ENCODE measurements at regions not wholly inside any gene's neighbourhood (a gene's known extent, or its start where the extent isn't known, plus 50 kb on each side); places are given as distances from the start of the nearest gene placed in this dataset.
A peak's percentile ranks its signal among the peaks of the same experiment; 100 is the strongest.

DNA sequence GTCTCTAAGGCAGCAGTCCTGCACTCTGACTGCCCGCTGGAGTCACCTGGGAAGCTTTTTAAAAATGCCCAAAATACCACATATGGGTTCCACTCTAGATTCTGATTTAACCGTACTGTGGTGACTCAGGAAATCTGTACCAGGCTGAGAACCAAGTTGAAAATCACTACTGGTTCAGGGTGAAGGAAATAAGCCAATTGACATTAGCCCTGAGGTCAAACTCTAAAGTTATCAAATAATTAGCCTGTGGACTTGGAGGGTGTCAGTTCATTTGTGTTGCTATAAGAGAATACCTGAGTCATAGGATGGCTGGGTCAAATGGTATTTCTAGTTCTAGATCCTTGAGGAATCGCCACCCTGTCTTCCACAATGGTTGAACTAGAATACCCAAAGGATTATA is 321.7 kb upstream of the ROPN1 start:
- Histone ChIP-seq H3K27ac (ENCODE audit: low read depth, low read length) (no peak overlapping the region), H3K36me3 (ENCODE audit: control insufficient read depth, insufficient read depth, low read length) (no peaks in the 10 kb centered on the region), H3K27me3 (ENCODE audit: control insufficient read depth, insufficient read depth, low read length) (no peaks in the 10 kb centered on the region), H3K4me1 (ENCODE audit: control insufficient read depth, insufficient read depth, low read length) (no peaks in the 10 kb centered on the region), H3K9me3 (ENCODE audit: control insufficient read depth, insufficient read depth, low read length) (no peaks in the 10 kb centered on the region), H3K4me3 (ENCODE audit: low read depth, low read length) (no peak overlapping the region)
- no peak for DNase-seq (ENCODE audit: low read depth in 4 of 6, low spot score in 6 of 6)
- WGBS (ENCODE audit: insufficient coverage): 97% methylated on average over 3 of the region's 3 CpGs

GRCh38 chr3:124315215-124316033 is 323.5 kb upstream of the ROPN1 start:
- no peaks in the 10 kb centered on the region for H3K9me3 ChIP-seq (ENCODE audit: control insufficient read depth, insufficient read depth, low read length)
- H3K36me3 ChIP-seq (ENCODE audit: control insufficient read depth, insufficient read depth, low read length): no peaks in the 10 kb centered on the region
- no peaks in the 10 kb centered on the region for H3K27me3 ChIP-seq (ENCODE audit: control insufficient read depth, insufficient read depth, low read length)
- no peak for DNase-seq (ENCODE audit: low read depth in 4 of 6, low spot score in 6 of 6)
- H3K4me1 ChIP-seq (ENCODE audit: control insufficient read depth, insufficient read depth, low read length): no peaks in the 10 kb centered on the region
- 74% methylated on average over 8 of the region's 9 CpGs for WGBS (ENCODE audit: insufficient coverage)
- H3K4me3 ChIP-seq (ENCODE audit: low read depth, low read length): no peak overlapping the region
- no peak overlapping the region for H3K27ac ChIP-seq (ENCODE audit: low read depth, low read length)

- H3K9me3 ChIP-seq (ENCODE audit: control insufficient read depth, insufficient read depth, low read length): no peaks in the 10 kb centered on the region
- no peak for DNase-seq (ENCODE audit: low read depth in 4 of 6, low spot score in 6 of 6)
- no peaks in the 10 kb centered on the region for H3K36me3 ChIP-seq (ENCODE audit: control insufficient read depth, insufficient read depth, low read length)
- no peak overlapping the region for H3K4me3 ChIP-seq (ENCODE audit: low read depth, low read length)
- H3K27me3 ChIP-seq (ENCODE audit: control insufficient read depth, insufficient read depth, low read length): no peaks in the 10 kb centered on the region
- H3K4me1 ChIP-seq (ENCODE audit: control insufficient read depth, insufficient read depth, low read length): no peaks in the 10 kb centered on the region
- no peak overlapping the region for H3K27ac ChIP-seq (ENCODE audit: low read depth, low read length)
- 100% methylated on average over 5 of the region's 5 CpGs for WGBS (ENCODE audit: insufficient coverage)
Measured at GRCh38 chr3:124316034-124316287, 324.0 kb upstream of the ROPN1 start.

DNA sequence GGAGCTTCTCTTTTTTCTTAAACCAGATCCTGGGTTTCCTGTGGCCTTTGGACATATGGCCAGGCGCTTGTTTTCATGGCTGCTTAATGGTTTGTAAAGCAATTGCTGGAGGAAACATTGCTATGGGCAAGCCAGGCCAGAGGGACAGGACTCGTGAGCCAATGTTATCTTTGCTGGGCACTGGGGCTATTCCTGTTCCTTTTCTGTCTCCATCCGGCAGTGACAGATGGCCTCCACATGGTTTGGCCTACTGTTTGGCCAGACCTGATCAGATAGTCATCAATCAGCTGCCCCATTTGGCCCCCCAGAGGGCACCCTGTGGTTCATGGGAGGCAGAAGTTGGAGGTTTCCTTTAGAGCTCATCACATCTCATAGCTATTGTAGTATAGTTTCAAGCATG is 326.1 kb upstream of the ROPN1 start:
- Histone ChIP-seq H3K36me3 (ENCODE audit: control insufficient read depth, insufficient read depth, low read length) (no peaks in the 10 kb centered on the region), H3K27ac (ENCODE audit: low read depth, low read length) (no peak overlapping the region), H3K9me3 (ENCODE audit: control insufficient read depth, insufficient read depth, low read length) (no peaks in the 10 kb centered on the region), H3K27me3 (ENCODE audit: control insufficient read depth, insufficient read depth, low read length) (no peaks in the 10 kb centered on the region), H3K4me1 (ENCODE audit: control insufficient read depth, insufficient read depth, low read length) (peaks cover under 1% of the 10 kb centered on the region), H3K4me3 (ENCODE audit: low read depth, low read length) (no peak overlapping the region)
- 48% methylated on average over 3 of the region's 3 CpGs for WGBS (ENCODE audit: insufficient coverage)
- DNase-seq (ENCODE audit: low read depth in 4 of 6, low spot score in 6 of 6): peak in 1 of 6 donors; percentile 66

GRCh38 chr3:124318656-124319055 is 326.7 kb upstream of the ROPN1 start:
- no peak overlapping the region for H3K27ac ChIP-seq (ENCODE audit: low read depth, low read length)

GRCh38 chr3:124320976-124321375 is 329.1 kb upstream of the ROPN1 start:
- H3K27ac ChIP-seq (ENCODE audit: low read depth, low read length): no peak overlapping the region
- H3K4me1 ChIP-seq (ENCODE audit: control insufficient read depth, insufficient read depth, low read length): peaks cover 3% of the 10 kb centered on the region
- H3K27me3 ChIP-seq (ENCODE audit: control insufficient read depth, insufficient read depth, low read length): no peaks in the 10 kb centered on the region
- no peaks in the 10 kb centered on the region for H3K9me3 ChIP-seq (ENCODE audit: control insufficient read depth, insufficient read depth, low read length)
- H3K36me3 ChIP-seq (ENCODE audit: control insufficient read depth, insufficient read depth, low read length): no peaks in the 10 kb centered on the region
- no peak for DNase-seq (ENCODE audit: low read depth in 4 of 6, low spot score in 6 of 6)
- H3K4me3 ChIP-seq (ENCODE audit: low read depth, low read length): no peak overlapping the region

More at GRCh38 chr3:124318656-124319055, 326.7 kb upstream of the ROPN1 start:
- Histone ChIP-seq H3K9me3 (ENCODE audit: control insufficient read depth, insufficient read depth, low read length) (no peaks in the 10 kb centered on the region), H3K4me1 (ENCODE audit: control insufficient read depth, insufficient read depth, low read length) (peaks cover 3% of the 10 kb centered on the region), H3K27me3 (ENCODE audit: control insufficient read depth, insufficient read depth, low read length) (no peaks in the 10 kb centered on the region), H3K4me3 (ENCODE audit: low read depth, low read length) (no peak overlapping the region), H3K36me3 (ENCODE audit: control insufficient read depth, insufficient read depth, low read length) (no peaks in the 10 kb centered on the region)
- no CpG with 5 or more reads among the region's 3 CpGs for WGBS (ENCODE audit: insufficient coverage)
- DNase-seq (ENCODE audit: low read depth in 4 of 6, low spot score in 6 of 6): no peak

- H3K4me1 ChIP-seq (ENCODE audit: control insufficient read depth, insufficient read depth, low read length): peaks cover 3% of the 10 kb centered on the region
- no peak overlapping the region for H3K27ac ChIP-seq (ENCODE audit: low read depth, low read length)
- no peaks in the 10 kb centered on the region for H3K9me3 ChIP-seq (ENCODE audit: control insufficient read depth, insufficient read depth, low read length)
- no peaks in the 10 kb centered on the region for H3K27me3 ChIP-seq (ENCODE audit: control insufficient read depth, insufficient read depth, low read length)
- H3K36me3 ChIP-seq (ENCODE audit: control insufficient read depth, insufficient read depth, low read length): no peaks in the 10 kb centered on the region
- DNase-seq (ENCODE audit: low read depth in 4 of 6, low spot score in 6 of 6): no peak
- H3K4me3 ChIP-seq (ENCODE audit: low read depth, low read length): no peak overlapping the region
- WGBS (ENCODE audit: insufficient coverage): 75% methylated on average over 2 of the region's 3 CpGs
Measured at GRCh38 chr3:124322309-124322880, 330.5 kb upstream of the ROPN1 start.

DNA sequence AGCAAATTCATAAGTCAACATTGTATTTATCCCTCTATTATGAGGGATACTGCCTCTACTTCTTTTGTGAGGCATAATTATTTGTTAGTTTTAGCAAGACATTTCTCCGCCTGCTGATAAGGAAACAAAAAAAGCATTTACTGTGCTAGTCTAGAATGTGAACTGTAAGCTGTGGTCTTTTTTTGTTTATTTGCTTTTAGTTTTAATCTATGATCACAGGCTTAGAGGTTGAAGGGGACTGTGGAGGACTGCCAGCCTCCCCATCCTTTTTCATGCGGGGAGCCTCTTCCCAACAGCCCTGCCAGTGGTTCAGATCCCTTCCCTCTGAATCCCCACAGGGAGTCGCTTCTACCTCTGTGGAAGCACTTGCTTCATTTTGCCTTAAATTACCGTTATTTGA is 331.0 kb upstream of the ROPN1 start:
- 80% methylated on average over 1 of the region's 4 CpGs for WGBS (ENCODE audit: insufficient coverage)
- no peak overlapping the region for H3K27ac ChIP-seq (ENCODE audit: low read depth, low read length)
- H3K36me3 ChIP-seq (ENCODE audit: control insufficient read depth, insufficient read depth, low read length): no peaks in the 10 kb centered on the region
- H3K4me1 ChIP-seq (ENCODE audit: control insufficient read depth, insufficient read depth, low read length): peaks cover 3% of the 10 kb centered on the region
- no peaks in the 10 kb centered on the region for H3K9me3 ChIP-seq (ENCODE audit: control insufficient read depth, insufficient read depth, low read length)
- no peaks in the 10 kb centered on the region for H3K27me3 ChIP-seq (ENCODE audit: control insufficient read depth, insufficient read depth, low read length)
- DNase-seq (ENCODE audit: low read depth in 4 of 6, low spot score in 6 of 6): no peak
- no peak overlapping the region for H3K4me3 ChIP-seq (ENCODE audit: low read depth, low read length)

DNA sequence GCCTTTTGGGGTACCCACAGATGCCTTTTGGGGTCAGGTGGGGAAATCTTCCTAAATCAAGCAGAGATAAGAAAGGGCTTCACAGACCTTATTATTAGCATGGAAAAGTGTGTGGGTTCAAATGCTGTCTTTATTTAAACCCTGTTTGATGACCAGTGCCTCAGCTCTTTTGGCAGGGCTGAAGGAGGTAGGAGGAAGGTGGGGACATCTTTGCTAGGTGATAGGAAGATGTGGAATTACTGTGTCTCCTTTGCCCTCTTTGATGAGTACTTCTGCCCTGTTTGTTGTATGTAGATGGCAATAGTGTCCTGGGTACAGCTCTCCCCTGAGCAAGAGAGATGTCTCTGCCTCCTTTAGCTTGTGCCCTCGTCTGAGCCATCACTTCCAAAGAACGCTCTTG is 333.3 kb upstream of the ROPN1 start:
- Histone ChIP-seq H3K27ac (ENCODE audit: low read depth, low read length) (no peak overlapping the region), H3K36me3 (ENCODE audit: control insufficient read depth, insufficient read depth, low read length) (no peaks in the 10 kb centered on the region), H3K9me3 (ENCODE audit: control insufficient read depth, insufficient read depth, low read length) (no peaks in the 10 kb centered on the region), H3K27me3 (ENCODE audit: control insufficient read depth, insufficient read depth, low read length) (no peaks in the 10 kb centered on the region), H3K4me3 (ENCODE audit: low read depth, low read length) (no peak overlapping the region), H3K4me1 (ENCODE audit: control insufficient read depth, insufficient read depth, low read length) (peaks cover 3% of the 10 kb centered on the region)
- WGBS (ENCODE audit: insufficient coverage): 83% methylated on average over 2 of the region's 2 CpGs
- no peak for DNase-seq (ENCODE audit: low read depth in 4 of 6, low spot score in 6 of 6)

GRCh38 chr3:124329723-124330122 is 337.8 kb upstream of the ROPN1 start:
- Histone ChIP-seq H3K27ac (ENCODE audit: low read depth, low read length) (no peak overlapping the region), H3K4me1 (ENCODE audit: control insufficient read depth, insufficient read depth, low read length) (no peaks in the 10 kb centered on the region), H3K27me3 (ENCODE audit: control insufficient read depth, insufficient read depth, low read length) (no peaks in the 10 kb centered on the region), H3K9me3 (ENCODE audit: control insufficient read depth, insufficient read depth, low read length) (no peaks in the 10 kb centered on the region), H3K4me3 (ENCODE audit: low read depth, low read length) (no peak overlapping the region), H3K36me3 (ENCODE audit: control insufficient read depth, insufficient read depth, low read length) (peaks cover 17% of the 10 kb centered on the region)
- DNase-seq (ENCODE audit: low read depth in 4 of 6, low spot score in 6 of 6): no peak
- WGBS (ENCODE audit: insufficient coverage): 100% methylated on average over 1 of the region's 2 CpGs
